ENCODE measurements at regions not wholly inside any gene's neighbourhood (a gene's known extent, or its start where the extent isn't known, plus 50 kb on each side); places are given as distances from the start of the nearest gene placed in this dataset.

GRCh38 chr3:159789017-159789416, 199.6 kb upstream of the IL12A start:
- peak; percentile 64 for DNase-seq (ENCODE audit: low read depth)

GRCh38 chr3:159789742-159790635, 198.6 kb upstream of the IL12A start:
- H3K4me1 ChIP-seq (ENCODE audit: control insufficient read depth, insufficient read depth, low read length), result peaks cover 38% of the 10 kb centered on the region
- no peaks in the 10 kb centered on the region for H3K27me3 ChIP-seq (replicated peaks; ENCODE audit: control insufficient read depth, insufficient read depth, low read length)
- H3K9ac ChIP-seq (ENCODE audit: low read length), result no peak overlapping the region
- H3K36me3 ChIP-seq (ENCODE audit: control insufficient read depth, insufficient read depth, low read length, severe bottlenecking), result no peaks in the 10 kb centered on the region
- no peaks in the 10 kb centered on the region for H3K9me3 ChIP-seq (ENCODE audit: control insufficient read depth, low read length)
- H3K4me3 ChIP-seq (ENCODE audit: low read length), result no peak overlapping the region
- no peak for DNase-seq (ENCODE audit: low read depth)

More at GRCh38 chr3:159789017-159789416, 199.6 kb upstream of the IL12A start:
- no peaks in the 10 kb centered on the region for H3K27me3 ChIP-seq (replicated peaks; ENCODE audit: control insufficient read depth, insufficient read depth, low read length)
- no peaks in the 10 kb centered on the region for H3K36me3 ChIP-seq (ENCODE audit: control insufficient read depth, insufficient read depth, low read length, severe bottlenecking)
- H3K9ac ChIP-seq (ENCODE audit: low read length), result no peak overlapping the region
- peaks cover 38% of the 10 kb centered on the region for H3K4me1 ChIP-seq (ENCODE audit: control insufficient read depth, insufficient read depth, low read length)
- no peak overlapping the region for H3K4me3 ChIP-seq (ENCODE audit: low read length)
- no peaks in the 10 kb centered on the region for H3K9me3 ChIP-seq (ENCODE audit: control insufficient read depth, low read length)

- H3K4me3 ChIP-seq (ENCODE audit: low read length), result no peak overlapping the region
- no peaks in the 10 kb centered on the region for H3K27me3 ChIP-seq (replicated peaks; ENCODE audit: control insufficient read depth, insufficient read depth, low read length)
- no peak overlapping the region for H3K9ac ChIP-seq (ENCODE audit: low read length)
- H3K9me3 ChIP-seq (ENCODE audit: control insufficient read depth, low read length), result no peaks in the 10 kb centered on the region
- peaks cover 30% of the 10 kb centered on the region for H3K4me1 ChIP-seq (ENCODE audit: control insufficient read depth, insufficient read depth, low read length)
- no peaks in the 10 kb centered on the region for H3K36me3 ChIP-seq (ENCODE audit: control insufficient read depth, insufficient read depth, low read length, severe bottlenecking)
- DNase-seq (ENCODE audit: low read depth), result no peak
Observed at GRCh38 chr3:159791336-159791735, 197.3 kb upstream of the IL12A start.

GRCh38 chr3:159792070-159792469, 196.6 kb upstream of the IL12A start:
- Histone ChIP-seq H3K4me1 (ENCODE audit: control insufficient read depth, insufficient read depth, low read length) (peaks cover 28% of the 10 kb centered on the region), H3K4me3 (ENCODE audit: low read length) (no peak overlapping the region), H3K36me3 (ENCODE audit: control insufficient read depth, insufficient read depth, low read length, severe bottlenecking) (no peaks in the 10 kb centered on the region), H3K9me3 (ENCODE audit: control insufficient read depth, low read length) (no peaks in the 10 kb centered on the region), H3K27me3 (replicated peaks; ENCODE audit: control insufficient read depth, insufficient read depth, low read length) (no peaks in the 10 kb centered on the region), H3K9ac (ENCODE audit: low read length) (no peak overlapping the region)
- DNase-seq (ENCODE audit: low read depth), result no peak

GRCh38 chr3:159795042-159795441, 193.6 kb upstream of the IL12A start:
- Histone ChIP-seq H3K9ac (ENCODE audit: low read length) (no peak overlapping the region), H3K27me3 (replicated peaks; ENCODE audit: control insufficient read depth, insufficient read depth, low read length) (no peaks in the 10 kb centered on the region), H3K4me1 (ENCODE audit: control insufficient read depth, insufficient read depth, low read length) (peaks cover 33% of the 10 kb centered on the region), H3K4me3 (ENCODE audit: low read length) (no peak overlapping the region), H3K36me3 (ENCODE audit: control insufficient read depth, insufficient read depth, low read length, severe bottlenecking) (no peaks in the 10 kb centered on the region), H3K9me3 (ENCODE audit: control insufficient read depth, low read length) (no peaks in the 10 kb centered on the region)
- DNase-seq (ENCODE audit: low read depth), result no peak

GRCh38 chr3:159795681-159796175, 192.9 kb upstream of the IL12A start:
- no peaks in the 10 kb centered on the region for H3K36me3 ChIP-seq (ENCODE audit: control insufficient read depth, insufficient read depth, low read length, severe bottlenecking)
- no peak overlapping the region for H3K9ac ChIP-seq (ENCODE audit: low read length)
- no peaks in the 10 kb centered on the region for H3K9me3 ChIP-seq (ENCODE audit: control insufficient read depth, low read length)
- no peaks in the 10 kb centered on the region for H3K27me3 ChIP-seq (replicated peaks; ENCODE audit: control insufficient read depth, insufficient read depth, low read length)
- H3K4me1 ChIP-seq (ENCODE audit: control insufficient read depth, insufficient read depth, low read length), result peaks cover 40% of the 10 kb centered on the region
- H3K4me3 ChIP-seq (ENCODE audit: low read length), result no peak overlapping the region
- DNase-seq (ENCODE audit: low read depth), result no peak

- DNase-seq (ENCODE audit: low read depth), result no peak
- H3K36me3 ChIP-seq (ENCODE audit: control insufficient read depth, insufficient read depth, low read length, severe bottlenecking), result no peaks in the 10 kb centered on the region
- H3K4me3 ChIP-seq (ENCODE audit: low read length), result no peak overlapping the region
- no peak overlapping the region for H3K9ac ChIP-seq (ENCODE audit: low read length)
- no peaks in the 10 kb centered on the region for H3K27me3 ChIP-seq (replicated peaks; ENCODE audit: control insufficient read depth, insufficient read depth, low read length)
- H3K9me3 ChIP-seq (ENCODE audit: control insufficient read depth, low read length), result no peaks in the 10 kb centered on the region
- peaks cover 40% of the 10 kb centered on the region for H3K4me1 ChIP-seq (ENCODE audit: control insufficient read depth, insufficient read depth, low read length)
Observed at GRCh38 chr3:159796226-159796625, 192.4 kb upstream of the IL12A start.

- Histone ChIP-seq H3K36me3 (ENCODE audit: control insufficient read depth, insufficient read depth, low read length, severe bottlenecking) (no peaks in the 10 kb centered on the region), H3K27me3 (replicated peaks; ENCODE audit: control insufficient read depth, insufficient read depth, low read length) (no peaks in the 10 kb centered on the region), H3K9me3 (ENCODE audit: control insufficient read depth, low read length) (no peaks in the 10 kb centered on the region), H3K4me3 (ENCODE audit: low read length) (no peak overlapping the region), H3K9ac (ENCODE audit: low read length) (no peak overlapping the region), H3K4me1 (ENCODE audit: control insufficient read depth, insufficient read depth, low read length) (peaks cover 40% of the 10 kb centered on the region)
- DNase-seq (ENCODE audit: low read depth), result peak; percentile 40
Observed at GRCh38 chr3:159796744-159797143, 191.9 kb upstream of the IL12A start.

- H3K9ac ChIP-seq (ENCODE audit: low read length), result no peak overlapping the region
- no peaks in the 10 kb centered on the region for H3K27me3 ChIP-seq (replicated peaks; ENCODE audit: control insufficient read depth, insufficient read depth, low read length)
- H3K9me3 ChIP-seq (ENCODE audit: control insufficient read depth, low read length), result no peaks in the 10 kb centered on the region
- H3K4me3 ChIP-seq (ENCODE audit: low read length), result no peak overlapping the region
- H3K4me1 ChIP-seq (ENCODE audit: control insufficient read depth, insufficient read depth, low read length), result peaks cover 40% of the 10 kb centered on the region
- no peaks in the 10 kb centered on the region for H3K36me3 ChIP-seq (ENCODE audit: control insufficient read depth, insufficient read depth, low read length, severe bottlenecking)
- no peak for DNase-seq (ENCODE audit: low read depth)
Observed at GRCh38 chr3:159797771-159798170, 190.9 kb upstream of the IL12A start.

- Histone ChIP-seq H3K27me3 (replicated peaks; ENCODE audit: control insufficient read depth, insufficient read depth, low read length) (no peaks in the 10 kb centered on the region), H3K9me3 (ENCODE audit: control insufficient read depth, low read length) (no peaks in the 10 kb centered on the region), H3K4me3 (ENCODE audit: low read length) (peak overlapping the region; percentile 55), H3K4me1 (ENCODE audit: control insufficient read depth, insufficient read depth, low read length) (peaks cover 40% of the 10 kb centered on the region), H3K36me3 (ENCODE audit: control insufficient read depth, insufficient read depth, low read length, severe bottlenecking) (no peaks in the 10 kb centered on the region), H3K9ac (ENCODE audit: low read length) (peak overlapping the region; percentile 33)
- DNase-seq (ENCODE audit: low read depth), result peak; percentile 60
Observed at GRCh38 chr3:159798951-159799350, 189.7 kb upstream of the IL12A start.

- DNase-seq (ENCODE audit: low read depth), result no peak
- Histone ChIP-seq H3K9me3 (ENCODE audit: control insufficient read depth, low read length) (no peaks in the 10 kb centered on the region), H3K4me1 (ENCODE audit: control insufficient read depth, insufficient read depth, low read length) (peaks cover 47% of the 10 kb centered on the region), H3K36me3 (ENCODE audit: control insufficient read depth, insufficient read depth, low read length, severe bottlenecking) (no peaks in the 10 kb centered on the region), H3K9ac (ENCODE audit: low read length) (no peak overlapping the region), H3K27me3 (replicated peaks; ENCODE audit: control insufficient read depth, insufficient read depth, low read length) (no peaks in the 10 kb centered on the region), H3K4me3 (ENCODE audit: low read length) (no peak overlapping the region)
Observed at GRCh38 chr3:159800434-159801155, 188.0 kb upstream of the IL12A start.

All from adipocyte (in vitro differentiated cells).